ENCODE measurements at regions not wholly inside any gene's neighbourhood (a gene's known extent, or its start where the extent isn't known, plus 50 kb on each side); places are given as distances from the start of the nearest gene placed in this dataset.

DNA sequence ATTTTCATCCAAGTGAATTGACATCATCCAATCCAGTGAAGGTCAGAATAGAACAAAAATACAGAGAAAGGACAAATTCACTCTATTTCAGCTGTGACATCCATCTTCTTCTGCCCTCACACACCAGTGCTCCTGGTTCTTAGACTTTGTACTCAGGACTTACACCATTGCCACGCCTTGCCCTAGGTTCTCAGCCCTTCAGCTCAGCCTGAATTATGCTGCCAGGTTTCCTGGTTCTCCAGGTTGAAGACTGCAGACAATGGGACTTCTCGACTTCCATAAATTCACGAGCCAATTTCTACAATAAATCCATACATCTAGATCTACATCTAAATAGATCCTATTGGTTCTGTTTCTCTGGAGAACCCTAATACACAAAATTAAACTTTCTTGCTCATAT lies 181.2 kb upstream of the KCND2 start:
- no peak for FAIRE-seq
- no peaks in the 10 kb centered on the region for H4K20me1 ChIP-seq (ENCODE audit: control insufficient read depth, extremely low read depth, insufficient read depth, low read length)
- H2AFZ ChIP-seq (ENCODE audit: control insufficient read depth, low read length), result no peak overlapping the region
- no peak overlapping the region for H3K4me3 ChIP-seq (ENCODE audit: control insufficient read depth in 2 of 3, extremely low read depth in 1 of 3, insufficient read depth in 2 of 3, low read depth in 1 of 3, low read length in 3 of 3)
- dilution Hi-C loops (cut with MboI; ENCODE audit: extremely low pct_ligation_motif_present, low sequenced_read_pairs), result no loop called here
- no peaks in the 10 kb centered on the region for H3K9me3 ChIP-seq (ENCODE audit: control insufficient read depth, low read depth, low read length)
- no peak for TF ChIP-seq EZH2 (IDR thresholded peaks at IDR 0.05; ENCODE audit: low read length)
- no peak for TF ChIP-seq CTCF (optimal IDR thresholded peaks at IDR 0.05 in 1 of 3, IDR thresholded peaks at IDR 0.05 in 1 of 3, conservative IDR thresholded peaks at IDR 0.05 in 1 of 3; ENCODE audit: extremely low read depth in 1 of 3, insufficient read depth in 2 of 3, low read length in 3 of 3)
- H3K79me2 ChIP-seq (ENCODE audit: control insufficient read depth, insufficient read depth, low read length), result no peaks in the 10 kb centered on the region
- DNase-seq (ENCODE audit: low read depth, low spot score), result no peak
- no peaks in the 10 kb centered on the region for H3K36me3 ChIP-seq (ENCODE audit: control insufficient read depth in 2 of 2, extremely low read depth in 1 of 2, insufficient read depth in 2 of 2, low read length in 2 of 2)
- H3K27me3 ChIP-seq (ENCODE audit: control insufficient read depth, extremely low read depth, insufficient read depth, low read length), result no peaks in the 10 kb centered on the region
- H3K9ac ChIP-seq (ENCODE audit: control insufficient read depth, extremely low read depth, insufficient read depth, low read length), result no peak overlapping the region
- no peak overlapping the region for H3K4me2 ChIP-seq (ENCODE audit: control insufficient read depth, extremely low read depth, insufficient read depth, low read depth, low read length)
- no peak overlapping the region for H3K27ac ChIP-seq (ENCODE audit: control insufficient read depth, insufficient read depth, low read length)
- H3K9me1 ChIP-seq (ENCODE audit: control insufficient read depth, extremely low read depth, insufficient read depth, low read length), result no peaks in the 10 kb centered on the region
- no peaks in the 10 kb centered on the region for H3K4me1 ChIP-seq (ENCODE audit: control insufficient read depth, extremely low read depth, insufficient read depth, low read length)

GRCh38 chr7:120097020-120097419 lies 176.0 kb upstream of the KCND2 start:
- Histone ChIP-seq H3K9me3 (ENCODE audit: control insufficient read depth, low read depth, low read length) (no peaks in the 10 kb centered on the region), H2AFZ (ENCODE audit: control insufficient read depth, low read length) (no peak overlapping the region), H3K4me3 (ENCODE audit: control insufficient read depth in 2 of 3, extremely low read depth in 1 of 3, insufficient read depth in 2 of 3, low read depth in 1 of 3, low read length in 3 of 3) (no peak overlapping the region), H4K20me1 (ENCODE audit: control insufficient read depth, extremely low read depth, insufficient read depth, low read length) (no peaks in the 10 kb centered on the region), H3K4me2 (ENCODE audit: control insufficient read depth, extremely low read depth, insufficient read depth, low read depth, low read length) (no peak overlapping the region), H3K27ac (ENCODE audit: control insufficient read depth, insufficient read depth, low read length) (no peak overlapping the region), H3K9me1 (ENCODE audit: control insufficient read depth, extremely low read depth, insufficient read depth, low read length) (no peaks in the 10 kb centered on the region), H3K27me3 (ENCODE audit: control insufficient read depth, extremely low read depth, insufficient read depth, low read length) (no peaks in the 10 kb centered on the region), H3K9ac (ENCODE audit: control insufficient read depth, extremely low read depth, insufficient read depth, low read length) (no peak overlapping the region), H3K79me2 (ENCODE audit: control insufficient read depth, insufficient read depth, low read length) (no peaks in the 10 kb centered on the region), H3K36me3 (ENCODE audit: control insufficient read depth in 2 of 2, extremely low read depth in 1 of 2, insufficient read depth in 2 of 2, low read length in 2 of 2) (no peaks in the 10 kb centered on the region), H3K4me1 (ENCODE audit: control insufficient read depth, extremely low read depth, insufficient read depth, low read length) (no peaks in the 10 kb centered on the region)
- dilution Hi-C loops (cut with MboI; ENCODE audit: extremely low pct_ligation_motif_present, low sequenced_read_pairs), result no loop called here
- TF ChIP-seq CTCF (optimal IDR thresholded peaks at IDR 0.05 in 1 of 3, IDR thresholded peaks at IDR 0.05 in 1 of 3, conservative IDR thresholded peaks at IDR 0.05 in 1 of 3; ENCODE audit: extremely low read depth in 1 of 3, insufficient read depth in 2 of 3, low read length in 3 of 3), result no peak
- no peak for TF ChIP-seq EZH2 (IDR thresholded peaks at IDR 0.05; ENCODE audit: low read length)
- DNase-seq (ENCODE audit: low read depth, low spot score), result no peak
- no peak for FAIRE-seq

Measured in keratinocyte (primary cell).